ENCODE measurements at regions not wholly inside any gene's neighbourhood (a gene's known extent, or its start where the extent isn't known, plus 50 kb on each side); places are given as distances from the start of the nearest gene placed in this dataset.
"Not testable (repeated sequence)": the region's sequence is repeated elsewhere in the genome, so short reads cannot be mapped to it uniquely, and the experiment has no call there.

DNA sequence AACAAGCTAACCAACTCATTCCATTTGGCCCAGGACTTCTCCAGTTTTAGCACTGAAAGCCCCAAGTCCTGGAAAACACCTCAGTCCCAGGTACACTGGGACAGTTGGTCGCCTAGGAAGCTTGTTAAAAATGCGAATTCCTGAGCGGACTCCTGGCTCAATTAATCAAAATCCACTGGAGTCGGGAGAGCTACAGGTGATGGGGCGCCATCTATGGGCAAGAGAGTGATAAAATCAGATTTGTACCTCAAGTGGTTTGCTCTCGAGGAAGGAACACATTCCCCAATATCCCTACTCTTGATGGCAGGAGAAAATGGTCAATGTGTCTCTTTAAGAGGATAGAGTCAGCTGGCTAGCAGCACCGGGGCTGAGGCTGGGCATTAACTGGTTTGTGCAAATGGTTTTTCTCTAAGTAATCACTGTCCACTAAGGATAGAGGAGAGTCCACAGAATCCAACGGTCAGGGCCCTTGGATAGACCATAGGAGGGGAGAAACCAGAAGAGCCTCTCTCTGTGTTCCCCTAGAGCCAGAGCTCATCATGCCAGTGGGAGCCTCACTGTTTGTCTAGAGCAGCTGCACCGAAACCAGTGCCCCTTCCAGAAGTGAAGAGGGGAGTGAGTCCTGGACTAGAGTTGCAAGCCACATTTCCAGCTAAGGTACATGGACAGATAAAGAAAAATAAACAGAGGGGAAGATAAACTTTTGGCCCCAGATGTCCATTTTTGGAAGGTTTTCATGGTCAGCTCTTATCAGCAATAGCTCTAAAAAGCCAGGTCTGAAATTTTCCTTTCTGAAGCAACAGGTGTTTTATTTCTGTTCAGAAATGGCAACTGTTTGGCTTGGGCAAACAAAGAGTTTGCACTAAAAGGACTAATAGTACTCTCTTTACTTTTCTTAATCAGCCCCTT lies 148.5 kb downstream of the TENT5C start:
- peak; percentile 60 for DNase-seq

DNA sequence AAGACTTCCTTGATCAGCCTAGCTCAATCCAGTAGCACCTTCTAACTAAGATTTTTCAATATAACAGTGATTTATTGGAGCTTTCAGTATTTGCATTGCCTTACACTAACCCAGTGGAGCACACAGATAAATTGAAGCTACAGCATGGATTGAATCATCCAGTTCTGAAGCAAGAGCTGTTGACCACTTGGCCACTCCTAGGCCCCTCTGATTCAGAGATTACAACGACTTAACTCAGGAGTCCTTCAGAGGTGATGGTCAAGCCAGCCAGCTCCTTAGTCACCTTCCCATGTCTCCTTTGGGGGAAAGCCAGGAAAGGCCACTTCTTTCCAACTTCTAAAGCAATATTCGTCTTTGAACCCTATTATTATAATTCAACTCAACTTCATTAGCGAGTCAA lies 151.8 kb downstream of the TENT5C start:
- DNase-seq: no peak

DNA sequence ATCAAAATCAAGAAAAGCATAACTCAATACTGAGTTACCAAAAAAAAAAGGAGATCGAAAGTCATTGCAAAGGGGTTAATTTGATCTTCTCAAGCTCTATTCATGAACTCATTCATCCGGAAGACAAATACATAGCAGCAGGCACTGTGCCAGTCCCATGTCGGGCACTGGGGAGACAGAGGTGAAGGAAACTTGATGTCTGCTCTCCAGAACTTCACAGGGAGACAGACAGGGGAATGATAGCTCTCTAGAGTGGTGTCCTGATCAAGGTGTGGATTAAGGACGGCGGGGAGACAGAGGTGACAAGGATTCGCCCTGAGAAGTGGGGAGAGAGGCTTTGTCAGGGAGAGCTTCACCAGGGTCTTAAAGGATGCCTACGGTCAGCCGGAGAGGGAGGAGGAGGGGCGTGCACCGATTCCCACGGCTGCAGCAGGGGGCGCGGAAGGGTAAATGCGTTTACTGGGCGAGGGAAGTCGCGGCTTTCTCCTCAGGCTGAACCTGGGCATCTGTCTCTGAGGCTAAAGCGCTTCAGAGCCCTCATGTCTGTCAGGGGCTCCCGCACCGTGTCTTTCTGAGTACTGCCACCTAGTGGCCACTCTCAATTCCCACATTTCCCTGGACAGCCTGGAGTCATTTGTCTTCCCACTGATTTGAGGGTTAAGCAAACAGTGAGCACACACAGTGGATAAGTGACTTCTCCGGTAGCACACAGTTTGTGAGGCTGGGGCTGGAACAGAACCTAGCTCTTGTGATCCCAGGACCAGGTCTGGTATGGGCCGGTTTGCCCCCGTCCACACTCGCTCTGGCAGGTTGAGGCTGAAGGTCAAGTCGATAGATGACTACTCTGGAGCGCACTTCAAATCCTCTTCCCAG lies 152.8 kb downstream of the TENT5C start:
- peak; percentile 83 for DNase-seq

DNA sequence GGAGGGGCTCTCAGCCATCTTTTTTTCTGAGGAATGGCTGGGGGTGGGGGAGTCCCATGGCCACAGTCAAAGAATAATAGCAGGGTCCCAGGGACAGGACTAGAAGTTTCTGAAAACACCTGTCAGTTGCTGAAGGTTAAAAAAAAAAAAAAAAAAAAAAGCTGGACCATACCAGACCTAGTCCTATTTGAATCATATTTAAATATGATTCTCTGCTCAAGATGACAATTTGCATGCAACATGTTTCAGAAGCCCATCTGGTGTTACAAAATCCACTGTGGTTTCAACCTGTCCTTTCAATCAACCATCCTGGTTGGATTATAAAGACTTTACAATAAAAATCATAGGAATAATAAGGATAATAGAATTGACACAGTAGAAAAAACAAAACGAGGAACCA lies 153.7 kb downstream of the TENT5C start:
- DNase-seq: no peak

DNA sequence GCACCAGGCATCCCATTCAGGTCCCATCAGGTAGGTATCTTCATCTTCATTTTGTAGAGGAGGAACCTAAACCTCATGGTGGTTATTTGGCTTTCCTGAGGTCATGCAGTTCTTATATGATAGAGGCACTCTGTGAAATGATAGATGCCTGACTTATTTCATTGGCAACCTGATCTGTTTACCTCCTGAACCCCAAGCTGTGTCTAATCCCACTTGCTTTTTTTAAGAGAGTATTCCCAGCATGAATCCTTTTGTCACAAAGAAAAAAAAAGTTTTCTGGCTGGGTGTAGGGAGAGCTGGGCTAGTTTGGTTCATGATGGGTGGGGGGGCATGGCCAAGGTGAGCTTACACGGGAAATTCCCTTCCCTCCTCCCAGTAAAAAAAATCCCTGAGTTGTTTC lies 154.2 kb downstream of the TENT5C start:
- no peak for DNase-seq

DNA sequence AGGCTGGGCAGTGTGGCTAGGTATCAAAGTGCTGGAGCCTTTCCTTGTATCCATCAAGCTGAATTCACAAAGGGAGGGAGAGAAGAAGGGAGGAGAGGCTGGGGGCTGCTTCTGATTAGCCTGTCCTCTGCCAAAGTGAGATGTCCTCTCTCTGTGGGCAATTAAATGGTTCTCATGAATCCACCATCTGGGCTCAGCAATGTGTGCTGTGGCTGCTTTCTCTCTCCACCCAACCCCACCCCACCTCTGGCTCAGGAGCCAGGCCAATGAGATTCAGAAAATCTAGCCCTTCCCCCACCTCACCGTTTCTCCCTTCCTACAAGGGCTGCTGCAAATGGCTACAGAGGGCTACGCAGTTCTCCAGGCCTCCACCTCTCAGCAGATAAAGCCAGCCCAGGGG lies 154.6 kb downstream of the TENT5C start:
- DNase-seq: no peak

DNA sequence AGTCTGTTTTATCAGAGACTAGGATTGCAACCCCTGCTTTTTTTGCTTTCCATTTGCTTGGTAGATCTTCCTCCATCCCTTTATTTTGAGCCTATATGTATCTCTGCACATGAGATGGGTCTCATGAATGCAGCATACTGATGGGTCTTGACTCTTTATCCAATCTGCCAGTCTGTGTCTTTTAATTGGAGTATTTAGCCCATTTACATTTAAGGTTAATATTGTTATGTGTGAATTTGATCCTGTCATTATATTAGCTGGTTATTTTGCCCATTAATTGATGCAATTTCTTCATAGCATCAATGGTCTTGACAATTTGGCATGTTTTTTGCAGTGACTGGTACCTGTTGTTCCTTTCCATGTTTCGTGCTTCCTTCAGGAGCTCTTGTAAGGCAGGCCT lies 161.7 kb downstream of the GDAP2 start:
- DNase-seq: not testable (repeated sequence)

DNA sequence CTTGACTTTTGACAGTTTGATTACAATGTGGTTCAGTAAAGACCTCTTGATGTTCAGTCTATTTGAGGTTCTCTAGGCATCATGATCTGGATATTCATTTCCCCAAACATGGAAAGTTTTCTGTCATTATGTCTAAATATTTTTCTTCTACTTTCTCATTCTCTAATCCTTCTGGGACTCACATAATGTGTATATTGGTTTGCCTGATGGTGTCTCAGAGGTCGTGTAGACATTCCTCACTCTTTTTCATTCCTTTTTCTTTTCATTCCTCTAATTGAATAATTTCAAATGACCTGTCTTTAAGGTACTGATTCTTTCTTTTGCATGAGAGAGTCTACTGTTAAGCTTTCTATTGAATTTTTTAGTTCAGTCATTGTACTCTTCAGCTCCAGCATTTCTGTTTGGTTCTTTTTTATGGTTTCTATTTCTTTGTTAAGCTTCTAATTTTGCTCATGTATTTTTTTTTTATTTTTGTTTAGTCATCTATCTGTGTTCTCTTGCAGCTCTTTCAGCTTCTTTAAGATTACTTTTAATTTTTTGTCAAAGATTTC lies 158.4 kb downstream of the GDAP2 start:
- no peak for DNase-seq

DNA sequence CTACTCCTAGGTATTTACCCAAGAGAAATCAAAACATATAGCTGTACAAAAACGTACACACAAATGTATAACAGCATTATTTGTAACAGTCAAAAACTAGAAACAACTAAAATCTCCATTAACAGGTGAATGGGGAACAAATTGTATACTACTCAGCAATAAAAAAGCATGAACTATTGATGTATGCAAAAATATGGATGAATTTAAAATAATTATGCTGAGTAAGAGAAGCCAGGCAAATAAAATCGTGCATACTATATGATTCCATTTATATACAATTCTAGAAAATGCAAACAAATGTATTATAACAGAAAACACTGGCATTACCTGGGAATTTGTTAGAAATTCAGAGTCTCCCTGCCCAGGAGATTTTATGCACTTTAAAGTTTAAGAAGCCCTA lies 150.1 kb downstream of the GDAP2 start:
- DNase-seq: no peak

DNA sequence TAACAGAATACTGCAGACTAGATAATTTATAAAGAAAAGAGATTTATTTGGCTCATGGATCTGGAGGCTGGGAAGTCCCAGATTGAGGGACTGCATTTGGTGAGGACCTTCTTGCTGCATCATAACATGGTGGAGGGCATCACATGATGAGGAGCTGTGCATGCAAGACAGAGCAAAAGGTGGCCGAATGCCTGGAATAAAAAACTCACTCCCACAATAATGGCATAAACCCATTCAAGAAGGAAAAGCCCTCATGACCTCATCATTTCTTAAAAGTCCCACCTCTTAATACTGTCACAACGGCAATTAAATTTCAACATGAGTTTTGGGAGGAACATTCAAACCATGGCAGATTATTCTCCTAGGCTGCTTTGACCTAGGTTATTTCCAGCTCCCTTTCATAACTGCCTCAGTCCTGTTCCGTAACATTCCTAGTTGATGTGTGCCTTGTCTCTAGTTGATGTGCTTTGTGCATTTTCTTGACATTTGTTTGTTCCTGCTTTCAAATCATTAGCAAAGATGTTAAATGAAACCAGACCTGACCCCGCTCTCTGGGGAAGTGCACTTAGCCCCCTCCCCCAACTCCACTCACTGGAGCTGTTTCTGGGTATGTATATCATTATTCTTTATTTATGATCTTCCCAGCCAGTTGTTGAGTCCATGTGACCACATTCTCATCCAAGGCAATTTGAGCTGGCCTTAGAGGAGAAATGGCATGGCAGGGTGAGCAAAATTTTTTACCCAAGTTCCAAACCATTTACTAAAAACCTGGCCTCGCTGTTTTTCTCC lies 148.5 kb downstream of the GDAP2 start:
- DNase-seq: peak; percentile 6

DNA sequence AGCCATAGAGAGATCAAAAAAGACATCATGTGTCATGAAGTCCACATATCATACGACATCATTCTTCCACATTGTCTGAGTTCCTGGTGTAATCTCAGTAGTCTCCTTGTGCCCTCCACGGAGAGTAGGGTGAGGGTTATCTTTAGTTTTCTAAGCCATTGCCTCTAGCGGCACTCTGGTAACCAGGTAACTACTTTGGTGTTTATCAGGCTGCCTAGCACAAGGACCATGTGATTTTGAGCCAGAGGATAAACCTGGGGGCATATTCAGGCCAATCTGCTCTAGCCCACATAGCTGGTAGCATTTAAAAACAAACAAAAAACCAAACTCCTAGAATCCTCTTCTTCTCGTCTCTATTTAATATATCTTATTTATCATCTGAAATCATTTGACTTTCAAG lies 147.4 kb downstream of the GDAP2 start:
- no peak for DNase-seq

DNA sequence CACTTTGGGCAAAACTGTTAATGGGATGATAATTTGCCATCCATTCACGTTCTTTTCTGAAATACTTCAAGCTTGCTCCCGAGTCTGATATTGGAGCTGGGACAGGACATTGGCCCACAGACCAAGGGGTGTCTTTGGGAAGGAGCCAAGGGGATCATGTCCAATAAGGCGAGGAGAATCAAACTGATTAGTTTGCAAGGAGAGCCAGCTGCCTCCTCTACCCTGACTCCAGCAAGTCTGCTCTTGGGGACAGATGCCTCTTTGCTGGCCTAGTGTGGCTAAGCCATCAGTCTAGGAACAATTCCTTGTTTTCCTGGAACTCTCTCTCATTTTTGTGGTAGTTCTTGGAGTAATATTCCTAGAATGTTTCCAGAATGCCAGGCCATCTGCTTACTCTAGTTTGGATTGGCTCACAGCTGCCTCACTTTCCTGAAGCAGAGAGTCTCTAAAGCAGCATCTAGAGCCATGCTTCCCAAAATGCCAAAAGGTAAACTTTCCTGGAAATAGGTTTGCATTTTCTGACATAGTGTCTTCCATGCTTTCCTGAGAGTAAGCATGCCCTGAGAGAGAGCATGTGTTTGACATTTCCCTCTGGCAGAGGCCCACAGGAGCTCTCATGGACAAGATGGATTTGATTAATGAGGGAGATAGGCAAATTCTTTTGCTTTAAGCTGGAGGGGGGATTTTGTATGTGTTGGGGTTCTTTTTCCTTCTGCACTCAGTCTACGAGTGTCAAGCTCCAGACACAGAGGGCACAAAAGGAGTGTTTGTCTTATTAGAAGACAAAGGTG lies 145.6 kb downstream of the GDAP2 start:
- no peak for DNase-seq

DNA sequence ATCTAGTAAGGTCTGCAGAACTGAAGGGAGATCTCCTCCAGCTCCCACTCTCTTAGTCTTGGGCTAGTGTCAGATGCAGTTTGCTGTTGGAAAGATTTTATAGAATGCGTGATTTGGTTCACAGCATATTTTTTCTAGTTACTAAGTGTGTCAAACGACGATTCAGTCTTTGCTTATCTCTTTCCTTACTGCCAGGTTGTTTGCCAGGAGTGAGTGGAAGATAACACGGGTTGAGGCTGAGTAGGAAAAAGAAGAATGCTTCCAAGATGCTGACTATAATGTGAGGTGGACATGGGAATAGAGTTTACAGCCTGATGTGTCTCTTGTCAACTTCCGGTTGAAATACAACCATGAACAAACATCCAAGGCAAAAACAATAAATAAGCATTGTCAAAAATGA lies 141.4 kb downstream of the GDAP2 start:
- no peak for DNase-seq

DNA sequence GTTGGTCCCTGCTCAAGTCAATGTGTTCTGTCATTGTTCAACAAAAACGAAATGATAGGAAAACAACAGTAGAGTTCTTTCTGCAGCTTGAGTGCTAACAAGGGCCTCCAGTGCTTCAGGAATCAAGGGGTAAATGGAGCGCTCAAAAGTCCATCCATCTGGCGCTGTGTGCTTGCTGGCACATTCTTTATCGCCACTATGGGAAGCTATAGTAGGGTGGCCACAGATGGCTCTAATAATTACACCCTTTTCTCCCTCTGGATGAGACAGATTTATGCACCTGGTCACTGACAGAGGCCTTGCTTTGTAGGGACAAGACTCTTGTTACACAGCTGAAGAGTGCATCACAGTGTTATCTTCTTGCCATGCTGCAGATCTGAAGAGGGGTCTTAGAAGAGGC lies 136.0 kb downstream of the GDAP2 start:
- DNase-seq: no peak

DNA sequence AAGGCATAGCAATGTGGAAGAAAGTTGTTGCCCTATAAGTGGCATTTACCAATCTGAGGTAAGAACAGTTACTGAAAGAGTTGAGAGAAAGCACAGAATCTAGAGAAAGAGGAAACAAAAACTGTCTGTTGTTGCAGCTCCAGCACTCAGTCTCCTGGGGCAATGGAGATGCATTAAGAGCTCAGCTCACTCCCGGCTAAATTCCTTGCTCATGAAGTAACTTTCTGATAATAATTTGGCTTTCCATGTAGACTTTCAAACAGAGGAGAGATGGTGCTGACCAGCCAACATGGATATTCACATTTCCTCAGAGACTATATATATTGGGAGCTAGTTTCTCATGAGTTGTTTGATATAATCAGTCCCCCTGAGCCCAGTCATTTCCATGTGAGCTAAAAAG lies 135.3 kb downstream of the GDAP2 start:
- DNase-seq: peak; percentile 82

DNA sequence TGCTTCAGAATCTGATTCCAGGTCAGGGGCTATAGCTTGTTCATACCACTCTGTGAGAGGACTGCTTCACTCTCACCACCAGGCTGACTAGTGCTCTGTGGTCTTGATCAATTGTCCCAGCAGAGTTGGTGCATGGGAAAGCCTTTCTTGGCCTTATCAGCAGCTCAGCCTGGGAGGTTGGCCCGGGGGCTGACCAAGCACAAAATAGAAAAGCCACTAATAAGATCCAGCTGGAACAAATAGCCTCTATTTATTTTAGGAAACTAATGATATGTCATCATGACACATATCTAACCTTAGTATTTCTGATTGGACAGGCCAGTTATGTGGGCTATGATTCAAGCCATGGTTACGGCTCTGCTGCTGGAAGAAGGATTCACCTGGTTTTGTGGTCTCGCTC lies 134.2 kb downstream of the GDAP2 start:
- peak; percentile 82 for DNase-seq

DNA sequence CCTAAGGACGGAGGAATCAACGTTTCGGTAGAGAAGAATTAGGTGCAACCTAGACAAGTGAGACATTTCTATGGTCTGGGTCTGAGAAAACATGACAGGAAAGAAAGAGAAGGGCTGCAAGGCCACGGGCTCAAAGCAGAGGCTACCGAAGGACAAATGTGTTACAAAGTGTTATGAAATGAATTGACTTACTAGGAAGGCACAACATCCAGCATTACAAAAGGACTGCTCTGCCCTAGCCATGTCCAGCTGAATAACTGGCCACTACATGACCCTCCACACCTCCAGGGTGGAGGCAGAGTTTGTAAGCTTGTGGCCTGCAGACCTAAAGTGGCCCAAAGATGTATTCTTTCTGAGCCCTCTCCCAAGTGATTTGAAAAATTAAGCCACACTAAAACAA lies 133.6 kb downstream of the GDAP2 start:
- DNase-seq: no peak

DNA sequence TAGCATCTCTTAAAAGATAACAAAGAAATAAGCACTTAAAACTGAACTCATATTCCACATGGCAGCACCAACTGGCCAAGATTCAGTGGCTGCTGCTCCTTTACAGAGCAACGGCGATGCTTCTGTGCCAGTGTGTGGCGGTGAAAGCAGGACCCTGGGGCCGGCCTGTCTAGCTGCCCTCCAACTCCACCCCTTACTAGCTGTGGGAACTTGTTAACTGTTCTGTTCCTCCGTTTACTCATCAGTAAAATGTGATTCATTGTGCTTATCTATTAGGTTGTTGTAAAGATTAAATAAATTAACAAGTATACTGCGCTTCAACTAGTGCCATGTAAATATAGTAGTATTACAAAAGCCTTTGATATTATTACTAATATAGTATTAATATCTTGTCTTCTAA lies 133.2 kb downstream of the GDAP2 start:
- no peak for DNase-seq

DNA sequence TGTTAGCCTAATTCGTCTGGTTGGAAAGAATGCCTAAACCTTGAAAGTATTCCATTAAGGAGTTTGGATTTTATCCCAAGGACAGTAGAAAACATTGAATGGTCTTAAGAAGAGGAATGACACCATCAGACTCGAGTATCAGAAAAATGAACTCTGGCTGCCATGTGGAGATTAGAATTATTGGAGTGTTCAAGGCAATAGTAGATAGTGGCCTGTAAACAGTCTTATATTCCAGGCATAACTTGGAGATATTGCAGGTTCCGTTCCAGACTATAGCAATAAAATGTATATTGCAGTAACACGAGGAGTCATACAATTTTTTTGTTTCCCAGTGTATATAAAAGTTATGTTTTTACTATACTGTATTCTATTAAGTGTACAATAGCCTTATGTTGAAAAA lies 130.9 kb downstream of the GDAP2 start:
- no peak for DNase-seq

DNA sequence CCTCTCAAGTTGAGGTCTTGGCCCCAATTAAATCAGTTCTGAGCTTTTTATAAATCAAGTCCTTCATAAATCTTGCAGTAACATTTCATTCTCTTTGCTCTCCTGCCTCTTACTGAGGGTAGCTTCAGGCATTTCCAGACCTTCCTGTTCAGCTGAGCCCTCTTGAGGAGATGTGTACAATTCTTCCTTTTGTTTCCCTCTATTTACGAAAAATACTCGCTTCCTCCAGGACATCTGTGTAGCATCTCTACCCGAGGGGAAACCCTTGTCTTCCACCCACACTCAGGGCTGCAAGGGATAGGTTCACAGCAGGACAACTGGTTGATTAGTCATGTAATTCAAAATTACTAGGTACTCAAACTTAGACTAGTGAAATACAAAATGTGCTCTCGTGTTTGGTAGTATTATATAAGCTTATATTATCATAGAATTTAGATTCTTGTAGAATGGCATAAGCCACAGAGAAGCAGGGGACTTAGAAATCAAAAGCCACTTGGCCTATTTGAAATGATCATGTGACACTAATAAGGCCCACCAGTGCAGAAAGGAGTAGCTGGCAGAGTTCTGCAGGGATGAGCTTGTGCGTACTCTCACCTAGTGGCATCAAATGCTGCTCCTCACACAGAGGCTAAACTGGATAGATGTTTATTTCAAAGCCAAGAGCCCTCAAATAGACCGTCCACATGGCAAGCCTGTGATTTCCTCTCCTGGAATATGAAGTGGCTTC lies 126.7 kb downstream of the GDAP2 start:
- DNase-seq: no peak

DNA sequence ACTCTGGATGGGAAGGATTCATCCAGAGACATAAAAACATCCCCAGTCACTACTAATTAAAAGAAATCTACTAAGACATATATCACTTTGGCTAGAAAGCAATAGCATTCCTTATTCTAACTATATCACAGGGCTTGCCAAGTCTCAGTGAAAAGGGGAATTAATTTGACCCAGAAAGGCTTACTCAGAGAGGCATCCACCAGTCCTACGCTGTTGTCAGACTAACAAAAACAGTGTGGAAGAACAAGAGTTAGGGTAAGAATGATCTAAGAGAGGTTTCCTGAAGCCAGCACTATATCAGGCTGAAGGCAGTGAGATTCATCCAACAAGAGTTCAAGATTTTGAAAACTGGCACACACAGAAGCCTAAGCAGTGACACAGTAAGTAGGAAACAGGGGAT lies 126.1 kb downstream of the GDAP2 start:
- no peak for DNase-seq

Data from fibroblast of skin of scalp (primary cell).